Fibroblast of pulmonary artery (primary cell): ENCODE measurements at regions not wholly inside any gene's neighbourhood (a gene's known extent, or its start where the extent isn't known, plus 50 kb on each side); places are given as distances from the start of the nearest gene placed in this dataset.

Experiments used
- DNase-seq: peaks from one replicate; pipeline ENCODE4 v3.0.0-alpha.2; 2010; ENCODE audit warnings: low read depth
- H3K4me3 ChIP-seq: replicated peaks from 2 replicates; pipeline ENCODE4 v1.5.1; 2011; ENCODE audit warnings: low read depth, mild to moderate bottlenecking, control low read depth, low read length, moderate library complexity
- CTCF ChIP-seq: IDR thresholded peaks from 2 replicates; pipeline ENCODE4 v1.5.1; 2011; ENCODE audit warnings: mild to moderate bottlenecking, control low read depth, low read length, inconsistent platforms; ENCODE audit errors: missing control alignments

GRCh38 chr5:99316484-99316883 is 387.7 kb upstream of the CHD1 start:
- H3K4me3 ChIP-seq: no peak overlapping the region

GRCh38 chr5:99315413-99316183 is 386.8 kb upstream of the CHD1 start:
- TF ChIP-seq CTCF: no peak
- H3K4me3 ChIP-seq: no peak overlapping the region
- DNase-seq: no peak

More at GRCh38 chr5:99316484-99316883, 387.7 kb upstream of the CHD1 start:
- no peak for DNase-seq
- no peak for TF ChIP-seq CTCF

GRCh38 chr5:99314721-99315120 is 385.9 kb upstream of the CHD1 start:
- no peak for DNase-seq
- TF ChIP-seq CTCF: no peak
- no peak overlapping the region for H3K4me3 ChIP-seq

- TF ChIP-seq CTCF: no peak
- no peak overlapping the region for H3K4me3 ChIP-seq
- DNase-seq: no peak
These were observed 379.3 kb upstream of the CHD1 start for GRCh38 chr5:99308131-99308530.

- DNase-seq: no peak
- H3K4me3 ChIP-seq: no peak overlapping the region
- no peak for TF ChIP-seq CTCF
These were observed 376.3 kb upstream of the CHD1 start for GRCh38 chr5:99305045-99305580.

- DNase-seq: no peak
- TF ChIP-seq CTCF: no peak
- no peak overlapping the region for H3K4me3 ChIP-seq
These were observed 356.8 kb upstream of the CHD1 start for GRCh38 chr5:99285606-99286005.

- no peak overlapping the region for H3K4me3 ChIP-seq
- DNase-seq: no peak
- TF ChIP-seq CTCF: no peak
These were observed 346.3 kb upstream of the CHD1 start for GRCh38 chr5:99275128-99275527.
